ENCODE measurements at regions not wholly inside any gene's neighbourhood (a gene's known extent, or its start where the extent isn't known, plus 50 kb on each side); places are given as distances from the start of the nearest gene placed in this dataset.

DNA sequence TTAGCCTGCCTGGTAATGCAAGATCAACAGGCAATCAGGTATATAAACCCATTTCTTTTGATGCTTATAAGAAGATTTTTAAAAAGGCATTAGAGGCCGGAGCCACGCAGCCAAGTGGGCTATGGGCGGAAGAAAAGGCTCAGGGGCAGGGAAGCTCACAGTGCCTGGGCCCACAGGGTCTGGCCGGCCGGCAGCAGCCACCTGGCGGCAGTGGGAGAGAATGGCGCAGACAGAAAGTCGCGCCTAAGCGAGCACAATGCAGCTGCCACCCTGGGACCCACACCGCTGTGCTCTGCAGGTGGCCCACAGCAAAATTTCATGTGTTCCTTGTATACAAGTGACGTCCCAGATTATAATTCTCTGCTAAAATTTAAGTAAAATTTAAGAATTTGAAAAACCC lies 448.6 kb upstream of the RASGRP1 start:
- POLR2A ChIA-PET, result no interaction called here

DNA sequence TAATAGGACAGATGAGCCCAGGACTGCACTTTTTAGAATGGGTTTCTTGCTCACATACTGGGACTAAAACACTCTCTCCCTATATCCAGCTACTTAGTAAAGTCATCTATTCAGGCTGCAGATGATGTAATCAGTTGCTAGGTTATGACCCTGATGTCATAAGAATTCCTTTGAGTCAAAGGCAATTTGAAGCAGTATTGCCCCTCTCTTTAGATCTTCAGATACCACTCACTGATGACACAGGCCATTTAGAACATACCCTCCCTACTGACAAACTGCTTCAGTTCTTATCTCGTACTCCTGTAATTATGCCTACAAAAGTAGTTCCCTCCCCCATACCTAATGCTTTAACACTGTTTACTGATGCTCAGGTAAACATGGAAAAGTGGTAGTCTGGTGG lies 450.1 kb upstream of the RASGRP1 start:
- Histone ChIP-seq H3K4me2 (no peak overlapping the region), H3K27ac (ENCODE audit: low read depth in 2 of 2, low read length in 1 of 2) (no peak overlapping the region), H3K9me3 (peaks cover 16% of the 10 kb centered on the region), H3K4me3 (ENCODE audit: low read depth in 2 of 2, low read length in 1 of 2) (no peak overlapping the region), H3K36me3 (replicated peaks in 1 of 2; ENCODE audit: control insufficient read depth in 1 of 2, insufficient read depth in 2 of 2, low read length in 1 of 2) (peaks cover 0 to 10% of the 10 kb centered on the region in 2 experiments), H2AFZ (ENCODE audit: low read depth) (no peak overlapping the region), H3F3A (replicated peaks; ENCODE audit: insufficient read depth) (no peaks in the 10 kb centered on the region), H3K9ac (no peak overlapping the region), H3K9me2 (no peaks in the 10 kb centered on the region), H3K27me3 (ENCODE audit: insufficient read depth) (no peaks in the 10 kb centered on the region), H3K79me2 (ENCODE audit: insufficient read depth) (no peaks in the 10 kb centered on the region), H4K20me1 (ENCODE audit: insufficient read depth) (no peaks in the 10 kb centered on the region), H3K4me1 (ENCODE audit: control insufficient read depth in 1 of 2, insufficient read depth in 2 of 2, low read depth in 1 of 2, low read length in 1 of 2) (no peaks in the 10 kb centered on the region)
- CTCF ChIA-PET, result interaction anchor here (0.6 to 1.6 kb wide), 2 partner anchors 45 to 52 kb away, joined by 3 read pairs; no protein-coding TSS in a partner anchor
- POLR2A ChIA-PET, result no interaction called here
- no peak for TF ChIP-seq NRF1 (IDR thresholded peaks at IDR 0.05; ENCODE audit: low read depth, low read length)
- no peak for TF ChIP-seq JUND (IDR thresholded peaks at IDR 0.05)
- TF ChIP-seq, protein P1, sequence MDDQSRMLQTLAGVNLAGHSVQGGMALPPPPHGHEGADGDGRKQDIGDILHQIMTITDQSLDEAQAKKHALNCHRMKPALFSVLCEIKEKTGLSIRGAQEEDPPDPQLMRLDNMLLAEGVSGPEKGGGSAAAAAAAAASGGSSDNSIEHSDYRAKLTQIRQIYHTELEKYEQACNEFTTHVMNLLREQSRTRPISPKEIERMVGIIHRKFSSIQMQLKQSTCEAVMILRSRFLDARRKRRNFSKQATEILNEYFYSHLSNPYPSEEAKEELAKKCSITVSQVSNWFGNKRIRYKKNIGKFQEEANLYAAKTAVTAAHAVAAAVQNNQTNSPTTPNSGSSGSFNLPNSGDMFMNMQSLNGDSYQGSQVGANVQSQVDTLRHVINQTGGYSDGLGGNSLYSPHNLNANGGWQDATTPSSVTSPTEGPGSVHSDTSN (IDR thresholded peaks at IDR 0.05), result no peak
- TF ChIP-seq, protein P2, sequence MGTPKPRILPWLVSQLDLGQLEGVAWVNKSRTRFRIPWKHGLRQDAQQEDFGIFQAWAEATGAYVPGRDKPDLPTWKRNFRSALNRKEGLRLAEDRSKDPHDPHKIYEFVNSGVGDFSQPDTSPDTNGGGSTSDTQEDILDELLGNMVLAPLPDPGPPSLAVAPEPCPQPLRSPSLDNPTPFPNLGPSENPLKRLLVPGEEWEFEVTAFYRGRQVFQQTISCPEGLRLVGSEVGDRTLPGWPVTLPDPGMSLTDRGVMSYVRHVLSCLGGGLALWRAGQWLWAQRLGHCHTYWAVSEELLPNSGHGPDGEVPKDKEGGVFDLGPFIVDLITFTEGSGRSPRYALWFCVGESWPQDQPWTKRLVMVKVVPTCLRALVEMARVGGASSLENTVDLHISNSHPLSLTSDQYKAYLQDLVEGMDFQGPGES (IDR thresholded peaks at IDR 0.05; ENCODE audit: low read depth, low read length), result no peak
- no peak for TF ChIP-seq MXI1 (IDR thresholded peaks at IDR 0.05; ENCODE audit: low read depth, low read length)
- TF ChIP-seq MEF2A (IDR thresholded peaks at IDR 0.05; ENCODE audit: borderline replicate concordance, low read depth), result no peak
- no peak for TF ChIP-seq SMC3 (IDR thresholded peaks at IDR 0.05; ENCODE audit: low read depth, low read length)
- TF ChIP-seq, protein P3, sequence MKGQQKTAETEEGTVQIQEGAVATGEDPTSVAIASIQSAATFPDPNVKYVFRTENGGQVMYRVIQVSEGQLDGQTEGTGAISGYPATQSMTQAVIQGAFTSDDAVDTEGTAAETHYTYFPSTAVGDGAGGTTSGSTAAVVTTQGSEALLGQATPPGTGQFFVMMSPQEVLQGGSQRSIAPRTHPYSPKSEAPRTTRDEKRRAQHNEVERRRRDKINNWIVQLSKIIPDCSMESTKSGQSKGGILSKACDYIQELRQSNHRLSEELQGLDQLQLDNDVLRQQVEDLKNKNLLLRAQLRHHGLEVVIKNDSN (IDR thresholded peaks at IDR 0.05; ENCODE audit: borderline replicate concordance, low read depth), result no peak
- no peak for TF ChIP-seq FOXJ3 (CRISPR knock-in tag; IDR thresholded peaks at IDR 0.05)
- TF ChIP-seq FOSL2 (IDR thresholded peaks at IDR 0.05; ENCODE audit: borderline replicate concordance, low read depth), result no peak
- TF ChIP-seq TEAD4 (IDR thresholded peaks at IDR 0.05; ENCODE audit: borderline replicate concordance, insufficient read depth), result no peak
- TF ChIP-seq TAF1 (IDR thresholded peaks at IDR 0.05; ENCODE audit: borderline replicate concordance, low read depth, low read length), result no peak
- TF ChIP-seq SIN3A (IDR thresholded peaks at IDR 0.05; ENCODE audit: borderline replicate concordance, low read depth, low read length), result no peak
- TF ChIP-seq ELF1 (IDR thresholded peaks at IDR 0.05), result no peak
- no peak for TF ChIP-seq CHD2 (IDR thresholded peaks at IDR 0.05; ENCODE audit: low read length, partially characterized antibody)
- no peak for TF ChIP-seq GABPA (IDR thresholded peaks at IDR 0.05; ENCODE audit: low read depth)
- WGBS (ENCODE audit: low lambda C conversion rate), result 87% methylated on average over 1 of the region's 1 CpG
- DNase-seq, result no peak

More for the DNA sequence above, 448.6 kb upstream of the RASGRP1 start:
- no peak for TF ChIP-seq TCF12 (IDR thresholded peaks at IDR 0.05)
- no peak for TF ChIP-seq GABPA (IDR thresholded peaks at IDR 0.05; ENCODE audit: low read depth)
- TF ChIP-seq RAD21 (IDR thresholded peaks at IDR 0.05; ENCODE audit: low read length), result no peak
- TF ChIP-seq TEAD4 (IDR thresholded peaks at IDR 0.05; ENCODE audit: borderline replicate concordance, insufficient read depth), result no peak
- no peak for TF ChIP-seq NRF1 (IDR thresholded peaks at IDR 0.05; ENCODE audit: low read depth, low read length)
- TF ChIP-seq TAF1 (IDR thresholded peaks at IDR 0.05; ENCODE audit: borderline replicate concordance, low read depth, low read length), result no peak
- no peak for TF ChIP-seq JUND (IDR thresholded peaks at IDR 0.05)
- TF ChIP-seq FOSL2 (IDR thresholded peaks at IDR 0.05; ENCODE audit: borderline replicate concordance, low read depth), result no peak
- TF ChIP-seq SIN3A (IDR thresholded peaks at IDR 0.05; ENCODE audit: borderline replicate concordance, low read depth, low read length), result no peak
- no peak for TF ChIP-seq CHD2 (IDR thresholded peaks at IDR 0.05; ENCODE audit: low read length, partially characterized antibody)
- TF ChIP-seq, protein P4, sequence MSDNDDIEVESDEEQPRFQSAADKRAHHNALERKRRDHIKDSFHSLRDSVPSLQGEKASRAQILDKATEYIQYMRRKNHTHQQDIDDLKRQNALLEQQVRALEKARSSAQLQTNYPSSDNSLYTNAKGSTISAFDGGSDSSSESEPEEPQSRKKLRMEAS (IDR thresholded peaks at IDR 0.05; ENCODE audit: low read depth), result no peak
- TF ChIP-seq RXRA (IDR thresholded peaks at IDR 0.05; ENCODE audit: borderline replicate concordance, low read depth), result no peak
- no peak for TF ChIP-seq YY1 (IDR thresholded peaks at IDR 0.05; ENCODE audit: low read depth)
- no peak for TF ChIP-seq SMC3 (IDR thresholded peaks at IDR 0.05; ENCODE audit: low read depth, low read length)
- TF ChIP-seq FOXM1 (IDR thresholded peaks at IDR 0.05; ENCODE audit: low read depth), result no peak
- TF ChIP-seq, protein P1 (IDR thresholded peaks at IDR 0.05), result no peak
- TF ChIP-seq, protein P5, sequence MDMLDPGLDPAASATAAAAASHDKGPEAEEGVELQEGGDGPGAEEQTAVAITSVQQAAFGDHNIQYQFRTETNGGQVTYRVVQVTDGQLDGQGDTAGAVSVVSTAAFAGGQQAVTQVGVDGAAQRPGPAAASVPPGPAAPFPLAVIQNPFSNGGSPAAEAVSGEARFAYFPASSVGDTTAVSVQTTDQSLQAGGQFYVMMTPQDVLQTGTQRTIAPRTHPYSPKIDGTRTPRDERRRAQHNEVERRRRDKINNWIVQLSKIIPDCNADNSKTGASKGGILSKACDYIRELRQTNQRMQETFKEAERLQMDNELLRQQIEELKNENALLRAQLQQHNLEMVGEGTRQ (IDR thresholded peaks at IDR 0.05; ENCODE audit: borderline replicate concordance, low read depth, low read length), result no peak
- TF ChIP-seq MEF2A (IDR thresholded peaks at IDR 0.05; ENCODE audit: borderline replicate concordance, low read depth), result no peak
- H2AFZ ChIP-seq (ENCODE audit: low read depth), result no peak overlapping the region
- no peaks in the 10 kb centered on the region for H4K20me1 ChIP-seq (ENCODE audit: insufficient read depth)
- H3K36me3 ChIP-seq (replicated peaks in 1 of 2; ENCODE audit: control insufficient read depth in 1 of 2, insufficient read depth in 2 of 2, low read length in 1 of 2), result peaks cover 0 to 12% of the 10 kb centered on the region in 2 experiments
- peaks cover 25% of the 10 kb centered on the region for H3K9me3 ChIP-seq
- no peak overlapping the region for H3K4me3 ChIP-seq (ENCODE audit: low read depth in 2 of 2, low read length in 1 of 2)
- no peak overlapping the region for H3K9ac ChIP-seq
- no peaks in the 10 kb centered on the region for H3F3A ChIP-seq (replicated peaks; ENCODE audit: insufficient read depth)
- CTCF ChIA-PET, result interaction anchor here (1.6 kb wide), 1 partner anchor 54 kb away, joined by 3 read pairs; no protein-coding TSS in a partner anchor
- no peaks in the 10 kb centered on the region for H3K27me3 ChIP-seq (ENCODE audit: insufficient read depth)
- no peaks in the 10 kb centered on the region for H3K79me2 ChIP-seq (ENCODE audit: insufficient read depth)
- H3K9me2 ChIP-seq, result no peaks in the 10 kb centered on the region
- DNase-seq, result no peak
- no peaks in the 10 kb centered on the region for H3K4me1 ChIP-seq (ENCODE audit: control insufficient read depth in 1 of 2, insufficient read depth in 2 of 2, low read depth in 1 of 2, low read length in 1 of 2)
- H3K27ac ChIP-seq (ENCODE audit: low read depth in 2 of 2, low read length in 1 of 2), result no peak overlapping the region
- WGBS (ENCODE audit: low lambda C conversion rate), result 83% methylated on average over 12 of the region's 12 CpGs
- no peak overlapping the region for H3K4me2 ChIP-seq

Measured in SK-N-SH (cell line).